ENCODE measurements at regions not wholly inside any gene's neighbourhood (a gene's known extent, or its start where the extent isn't known, plus 50 kb on each side); places are given as distances from the start of the nearest gene placed in this dataset.
"Not testable (repeated sequence)": the region's sequence is repeated elsewhere in the genome, so short reads cannot be mapped to it uniquely, and the experiment has no call there.

- no peak overlapping the region for H3K4me2 ChIP-seq
- CTCF ChIA-PET: interaction anchor here (1.3 kb wide), 1 partner anchor 349 kb away, joined by 4 read pairs; no protein-coding TSS in a partner anchor
- POLR2A ChIA-PET: no interaction called here
- DNase-seq (ENCODE audit: low read depth in 1 of 2, low spot score in 1 of 2): no peak
- no peak overlapping the region for H3K4me3 ChIP-seq
- ATAC-seq: no peak
- H3K4me1 ChIP-seq: no peaks in the 10 kb centered on the region
- FAIRE-seq: no peak
- TF ChIP-seq MAX (IDR thresholded peaks at IDR 0.05) (no peak), MAZ (IDR thresholded peaks at IDR 0.05; ENCODE audit: borderline replicate concordance, low read depth, low read length) (no peak), CEBPB (IDR thresholded peaks at IDR 0.05) (no peak), EHMT2 (IDR thresholded peaks at IDR 0.05; ENCODE audit: low read depth) (no peak), ATOH8 (CRISPR knock-in tag; IDR thresholded peaks at IDR 0.05; ENCODE audit: low read depth) (no peak), POLR2AphosphoS2 (conservative IDR thresholded peaks at IDR 0.05; ENCODE audit: low read length) (no peak), SREBF2 (IDR thresholded peaks at IDR 0.05) (no peak), FOSB (CRISPR knock-in tag; IDR thresholded peaks at IDR 0.05) (no peak), FOSL2 (IDR thresholded peaks at IDR 0.05) (no peak), FOSL2 (CRISPR knock-in tag; IDR thresholded peaks at IDR 0.05) (no peak), RNF2 (IDR thresholded peaks at IDR 0.05; ENCODE audit: borderline replicate concordance, low read depth) (no peak), EHF (CRISPR knock-in tag; IDR thresholded peaks at IDR 0.05) (no peak), USF2 (IDR thresholded peaks at IDR 0.05) (no peak), CBX2 (IDR thresholded peaks at IDR 0.05; ENCODE audit: borderline replicate concordance, low read depth) (no peak), BCL3 (IDR thresholded peaks at IDR 0.05) (no peak), CHD4 (IDR thresholded peaks at IDR 0.05; ENCODE audit: borderline replicate concordance) (no peak), ZC3H11A (IDR thresholded peaks at IDR 0.05) (no peak)
- H3K27ac ChIP-seq: no peak overlapping the region
- H3K9me3 ChIP-seq: no peaks in the 10 kb centered on the region
Observed at GRCh38 chr5:32951003-32951402, 239.9 kb downstream of the NPR3 start.

GRCh38 chr5:32951878-32952277 is 240.8 kb downstream of the NPR3 start:
- H3K4me1 ChIP-seq: no peaks in the 10 kb centered on the region
- ChIA-PET CTCF (interaction anchor here (1.3 kb wide), 1 partner anchor 348 kb away, joined by 4 read pairs; no protein-coding TSS in a partner anchor), POLR2A (no interaction called here)
- 42% methylated on average over 2 of the region's 2 CpGs for WGBS (ENCODE audit: missing lambda C conversion rate)
- DNase-seq (ENCODE audit: low read depth in 1 of 2, low spot score in 1 of 2): no peak
- H3K27ac ChIP-seq: no peak overlapping the region
- no peaks in the 10 kb centered on the region for H3K9me3 ChIP-seq
- H3K4me3 ChIP-seq: no peak overlapping the region
- H3K4me2 ChIP-seq: no peak overlapping the region
- no peak for FAIRE-seq
- no peak for ATAC-seq
- TF ChIP-seq NFE2L2 (conservative IDR thresholded peaks at IDR 0.05; ENCODE audit: low read length) (no peak), MAZ (IDR thresholded peaks at IDR 0.05; ENCODE audit: borderline replicate concordance, low read depth, low read length) (no peak), MAFK (IDR thresholded peaks at IDR 0.05; ENCODE audit: partially characterized antibody) (no peak)

- H3K4me2 ChIP-seq; POLR2A ChIA-PET; FAIRE-seq; H3K4me3 ChIP-seq; ATAC-seq; H3K27ac ChIP-seq; DNase-seq (ENCODE audit: low read depth in 1 of 2, low spot score in 1 of 2); CTCF ChIA-PET; H3K4me1 ChIP-seq; H3K9me3 ChIP-seq: not testable (repeated sequence)
- 73% methylated on average over 2 of the region's 2 CpGs for WGBS (ENCODE audit: missing lambda C conversion rate)
Observed at GRCh38 chr5:32952421-32952820, 241.3 kb downstream of the NPR3 start.

- 58% methylated on average over 1 of the region's 1 CpG for WGBS (ENCODE audit: missing lambda C conversion rate)
- ATAC-seq (no peak), DNase-seq (ENCODE audit: low read depth in 1 of 2, low spot score in 1 of 2) (no peak), FAIRE-seq (no peak)
- Histone ChIP-seq H3K27ac (no peak overlapping the region), H3K4me1 (no peaks in the 10 kb centered on the region), H3K9me3 (no peaks in the 10 kb centered on the region), H3K4me2 (no peak overlapping the region), H3K4me3 (no peak overlapping the region)
- ChIA-PET POLR2A (no interaction called here), CTCF (no interaction called here)
- TF ChIP-seq BCL3 (IDR thresholded peaks at IDR 0.05) (no peak), SREBF2 (IDR thresholded peaks at IDR 0.05) (no peak), PHF8 (IDR thresholded peaks at IDR 0.05; ENCODE audit: borderline replicate concordance, low read depth) (no peak)
Observed at GRCh38 chr5:32953694-32954093, 242.6 kb downstream of the NPR3 start.

Data from A549 (cell line).